Ovary (tissue), 3 donors: ENCODE measurements at regions not wholly inside any gene's neighbourhood (a gene's known extent, or its start where the extent isn't known, plus 50 kb on each side); places are given as distances from the start of the nearest gene placed in this dataset.
A peak's percentile ranks its signal among the peaks of the same experiment; 100 is the strongest.
"Not testable (repeated sequence)": the region's sequence is repeated elsewhere in the genome, so short reads cannot be mapped to it uniquely, and the experiment has no call there.

Source experiments
- CTCF ChIP-seq, 3 donors: fragments of 450-650 bp in 2 of 3; fragments of 200-600 bp in 1 of 3; IDR thresholded peaks; one replicate each; pipeline versions ENCODE4 v1.5.1 to v1.8.0; 2016 to 2022; ENCODE audit warnings: antibody characterized with exemption in 3 of 3, mild to moderate bottlenecking in 1 of 3
- POLR2A ChIP-seq: fragments of 450-650 bp; IDR thresholded peaks from one replicate; pipeline ENCODE4 v1.6.1; 2017; ENCODE audit warnings: antibody characterized with exemption, mild to moderate bottlenecking, moderate library complexity
- donor health status: DM: no; HTN: no; CAD: no.

GRCh38 chr4:1548827-1549637 lies 135.1 kb downstream of the FAM53A start:
- TF ChIP-seq CTCF (IDR thresholded peaks at IDR 0.05): peak; percentile 83 to 89 (median 89)
- not testable (repeated sequence) for TF ChIP-seq POLR2A
